ENCODE measurements at regions not wholly inside any gene's neighbourhood (a gene's known extent, or its start where the extent isn't known, plus 50 kb on each side); places are given as distances from the start of the nearest gene placed in this dataset.
"Not testable (repeated sequence)": the region's sequence is repeated elsewhere in the genome, so short reads cannot be mapped to it uniquely, and the experiment has no call there.

DNA sequence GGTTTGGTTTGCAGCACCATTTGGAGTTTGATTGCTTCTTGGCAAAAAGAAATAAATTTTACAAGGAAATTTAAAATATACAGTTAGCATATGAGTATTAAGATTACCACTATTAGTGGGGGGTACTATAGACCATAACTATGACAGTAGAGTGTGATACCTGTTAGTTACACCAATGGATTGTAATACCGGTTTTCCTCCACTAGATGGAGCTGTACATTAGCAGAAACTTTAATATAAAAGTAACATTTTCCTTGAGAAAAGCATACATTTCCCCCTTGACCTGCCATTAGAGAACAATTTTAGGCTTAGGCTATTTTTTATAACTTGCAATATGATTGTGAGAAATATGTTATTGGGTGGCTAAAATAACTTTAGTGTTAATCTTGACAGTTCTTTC lies 163.9 kb upstream of the TGIF2LX start:
- H3K9me3 ChIP-seq, H3K27me3 ChIP-seq, H3K4me3 ChIP-seq, H3K27ac ChIP-seq, ATAC-seq, H3K4me1 ChIP-seq, H3K36me3 ChIP-seq: not testable (repeated sequence)
- WGBS, 2 donors (ENCODE audit: low coverage in 1 of 2), result 0 to 11% methylated on average over 1 of the region's 1 CpG
- TF ChIP-seq, protein P1, sequence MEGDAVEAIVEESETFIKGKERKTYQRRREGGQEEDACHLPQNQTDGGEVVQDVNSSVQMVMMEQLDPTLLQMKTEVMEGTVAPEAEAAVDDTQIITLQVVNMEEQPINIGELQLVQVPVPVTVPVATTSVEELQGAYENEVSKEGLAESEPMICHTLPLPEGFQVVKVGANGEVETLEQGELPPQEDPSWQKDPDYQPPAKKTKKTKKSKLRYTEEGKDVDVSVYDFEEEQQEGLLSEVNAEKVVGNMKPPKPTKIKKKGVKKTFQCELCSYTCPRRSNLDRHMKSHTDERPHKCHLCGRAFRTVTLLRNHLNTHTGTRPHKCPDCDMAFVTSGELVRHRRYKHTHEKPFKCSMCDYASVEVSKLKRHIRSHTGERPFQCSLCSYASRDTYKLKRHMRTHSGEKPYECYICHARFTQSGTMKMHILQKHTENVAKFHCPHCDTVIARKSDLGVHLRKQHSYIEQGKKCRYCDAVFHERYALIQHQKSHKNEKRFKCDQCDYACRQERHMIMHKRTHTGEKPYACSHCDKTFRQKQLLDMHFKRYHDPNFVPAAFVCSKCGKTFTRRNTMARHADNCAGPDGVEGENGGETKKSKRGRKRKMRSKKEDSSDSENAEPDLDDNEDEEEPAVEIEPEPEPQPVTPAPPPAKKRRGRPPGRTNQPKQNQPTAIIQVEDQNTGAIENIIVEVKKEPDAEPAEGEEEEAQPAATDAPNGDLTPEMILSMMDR (IDR thresholded peaks at IDR 0.05), result peak in 1 of 4 experiments; percentile 60

DNA sequence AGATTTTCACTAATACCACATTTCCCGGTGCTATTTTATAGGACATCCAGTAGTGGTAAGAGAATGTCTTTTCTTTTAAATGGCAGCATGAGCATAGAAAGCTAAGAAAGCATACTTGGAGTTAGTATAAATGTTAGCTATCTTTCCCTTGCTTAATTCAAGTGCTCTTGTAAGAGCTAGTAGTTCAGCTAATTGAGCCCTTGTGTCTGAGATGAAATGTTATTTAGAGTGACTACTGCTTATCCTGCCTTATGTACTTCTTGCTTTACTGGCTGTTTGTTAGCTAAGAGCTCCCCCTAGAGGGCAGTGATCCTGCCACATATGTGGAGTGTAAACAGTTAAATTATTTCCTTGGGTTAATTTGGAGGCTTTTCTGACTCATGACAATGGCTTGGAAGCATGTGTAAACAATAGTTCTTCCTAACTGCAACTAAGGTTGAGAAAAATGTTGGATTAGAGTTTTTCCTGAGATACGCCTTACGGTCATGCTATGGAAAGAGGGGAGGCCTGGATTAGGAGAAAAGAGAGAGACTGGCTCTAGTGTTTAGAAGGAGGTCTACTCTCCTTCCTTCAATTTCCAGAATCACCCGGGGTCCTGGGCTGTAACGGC lies 162.5 kb upstream of the TGIF2LX start:
- not testable (repeated sequence) for H3K9me3 ChIP-seq, H3K27me3 ChIP-seq, ATAC-seq, H3K27ac ChIP-seq, H3K4me3 ChIP-seq, H3K4me1 ChIP-seq, H3K36me3 ChIP-seq
- 75 to 100% methylated on average over 1 to 3 of the region's 5 CpGs for WGBS, 2 donors (ENCODE audit: low coverage in 1 of 2)

DNA sequence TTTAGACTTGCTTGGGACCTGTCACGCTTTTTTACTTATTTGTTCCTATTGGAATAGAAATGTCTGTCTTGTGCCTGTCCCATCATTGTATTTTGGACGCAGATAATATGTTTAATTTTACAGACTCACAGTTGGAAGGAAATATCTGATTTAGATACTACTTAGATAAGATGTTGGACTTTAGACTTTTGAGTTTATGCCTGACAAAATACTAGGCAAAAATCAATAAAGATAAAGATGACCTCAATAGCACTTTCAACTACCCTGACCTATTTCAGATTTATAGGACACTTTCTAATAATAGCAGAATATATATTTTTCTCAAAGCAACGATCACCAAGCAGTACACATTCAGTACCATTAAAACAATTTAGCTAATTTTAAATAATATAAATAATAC lies 150.1 kb upstream of the TGIF2LX start:
- 65 to 74% methylated on average over 3 of the region's 3 CpGs for WGBS, 2 donors (ENCODE audit: low coverage in 1 of 2)
- H3K9me3 ChIP-seq, H3K4me3 ChIP-seq, H3K4me1 ChIP-seq, H3K27me3 ChIP-seq, H3K27ac ChIP-seq, ATAC-seq, H3K36me3 ChIP-seq: not testable (repeated sequence)

DNA sequence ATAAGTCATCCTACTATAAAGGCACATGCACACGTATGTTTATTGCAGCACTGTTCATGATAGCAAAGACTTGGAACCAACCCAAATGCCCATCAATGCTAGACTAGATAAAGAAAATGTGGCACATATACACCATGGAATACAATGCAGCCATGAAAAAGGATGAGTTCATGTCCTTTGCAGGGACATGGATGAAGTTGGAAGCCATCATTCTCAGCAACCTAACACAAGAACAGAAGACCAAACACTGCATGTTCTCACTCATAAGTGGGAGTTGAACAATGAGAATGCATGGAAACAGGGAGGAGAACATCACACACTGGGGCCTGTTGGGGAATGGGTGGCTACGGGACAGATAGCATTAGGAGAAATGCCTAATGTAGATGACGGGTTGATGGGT lies 110.3 kb upstream of the TGIF2LX start:
- not testable (repeated sequence) for H3K36me3 ChIP-seq, H3K4me3 ChIP-seq, H3K4me1 ChIP-seq, ATAC-seq, H3K9me3 ChIP-seq, H3K27me3 ChIP-seq, H3K27ac ChIP-seq
- WGBS, 2 donors (ENCODE audit: low coverage in 1 of 2), result 90% methylated on average over 3 of the region's 3 CpGs; no CpG with 5 or more reads in 1 of the 2 donors

DNA sequence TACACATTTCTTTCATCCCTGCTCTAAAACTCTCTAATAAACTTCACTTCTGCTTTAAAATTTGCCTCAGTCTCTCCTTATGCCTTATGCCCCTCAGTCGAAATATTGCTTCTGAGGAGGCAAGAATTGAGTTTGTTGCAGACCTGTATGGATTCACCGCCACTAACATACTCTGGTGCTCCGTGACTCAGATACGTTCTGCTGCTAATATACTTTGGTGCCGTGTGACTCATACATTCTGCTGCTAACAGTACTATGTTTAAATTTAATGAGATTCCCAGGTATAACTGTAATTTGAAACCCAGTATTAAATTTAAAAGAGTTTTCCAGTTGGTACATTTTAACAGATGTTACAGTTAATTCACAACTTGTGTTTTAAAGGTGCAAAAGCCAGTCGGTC lies 82.0 kb upstream of the TGIF2LX start:
- H3K4me3 ChIP-seq, H3K27me3 ChIP-seq, H3K27ac ChIP-seq, ATAC-seq, H3K36me3 ChIP-seq, H3K9me3 ChIP-seq, H3K4me1 ChIP-seq: not testable (repeated sequence)
- WGBS, 2 donors (ENCODE audit: low coverage in 1 of 2), result 90 to 92% methylated on average over 2 to 6 of the region's 6 CpGs

DNA sequence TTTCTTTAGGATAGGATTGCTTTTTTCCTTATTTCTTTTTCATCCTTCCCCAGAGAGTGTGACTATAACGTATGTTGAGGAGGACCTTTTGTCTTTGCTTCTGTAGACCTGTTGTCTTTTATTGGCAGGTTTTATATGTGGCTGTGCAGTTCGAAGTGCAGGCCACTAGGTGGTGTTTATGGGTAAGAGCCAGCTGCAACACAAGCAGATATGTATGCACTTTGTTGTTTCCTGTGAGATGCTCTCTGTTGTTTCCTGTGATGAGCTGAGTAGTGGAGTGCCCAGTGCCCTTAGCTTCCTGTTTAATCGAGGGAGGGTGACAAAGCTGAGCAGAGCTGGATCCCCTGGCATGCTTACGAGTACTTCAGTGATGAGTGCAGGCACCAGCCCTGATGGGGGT lies 50.0 kb upstream of the TGIF2LX start:
- TF ChIP-seq, protein P1 (IDR thresholded peaks at IDR 0.05), result peak in 1 of 4 experiments; percentile 35
- WGBS, 2 donors (ENCODE audit: low coverage in 1 of 2), result 80% methylated on average over 1 of the region's 4 CpGs; no CpG with 5 or more reads in 1 of the 2 donors
- H3K36me3 ChIP-seq, H3K27me3 ChIP-seq, H3K4me3 ChIP-seq, H3K9me3 ChIP-seq, ATAC-seq, H3K4me1 ChIP-seq, H3K27ac ChIP-seq: not testable (repeated sequence)

All from gastroesophageal sphincter (tissue), 4 donors.